ENCODE measurements at regions not wholly inside any gene's neighbourhood (a gene's known extent, or its start where the extent isn't known, plus 50 kb on each side); places are given as distances from the start of the nearest gene placed in this dataset.

DNA sequence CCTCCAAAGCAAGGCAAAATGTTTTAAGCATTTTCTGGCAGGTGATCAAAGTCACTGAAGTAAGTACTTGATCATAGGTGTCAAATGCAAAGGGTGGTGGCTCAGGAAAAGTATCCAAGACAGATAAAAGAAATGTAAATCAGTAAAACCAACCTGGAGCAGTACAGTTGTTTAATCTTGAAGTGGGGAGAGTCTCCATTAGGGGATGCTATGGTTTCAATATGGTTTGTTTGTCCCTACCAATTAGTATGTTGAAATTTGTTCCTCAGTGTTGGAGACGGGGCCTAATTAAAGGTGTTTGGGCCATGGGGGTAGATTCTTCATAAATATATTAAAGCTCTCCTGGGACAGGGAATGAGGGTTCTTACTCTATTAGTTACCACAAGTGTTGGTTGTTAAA lies 1781.7 kb upstream of the PRR20A start:
- H3K9me3 Mint-ChIP-seq: peaks cover 11% of the 10 kb centered on the region
- ATAC-seq (replicated peaks; ENCODE audit: extremely low read depth, poor library complexity, severe bottlenecking) (no peak), DNase-seq (ENCODE audit: low spot score in 2 of 2) (no peak)
- H3K27ac Mint-ChIP-seq (ENCODE audit: low read depth): no peak overlapping the region
- peaks cover 2% of the 10 kb centered on the region for H3K36me3 Mint-ChIP-seq (ENCODE audit: insufficient read depth)
- no peaks in the 10 kb centered on the region for H3K4me1 Mint-ChIP-seq
- H3K27me3 Mint-ChIP-seq: no peaks in the 10 kb centered on the region
- H3K4me3 Mint-ChIP-seq: no peak overlapping the region

DNA sequence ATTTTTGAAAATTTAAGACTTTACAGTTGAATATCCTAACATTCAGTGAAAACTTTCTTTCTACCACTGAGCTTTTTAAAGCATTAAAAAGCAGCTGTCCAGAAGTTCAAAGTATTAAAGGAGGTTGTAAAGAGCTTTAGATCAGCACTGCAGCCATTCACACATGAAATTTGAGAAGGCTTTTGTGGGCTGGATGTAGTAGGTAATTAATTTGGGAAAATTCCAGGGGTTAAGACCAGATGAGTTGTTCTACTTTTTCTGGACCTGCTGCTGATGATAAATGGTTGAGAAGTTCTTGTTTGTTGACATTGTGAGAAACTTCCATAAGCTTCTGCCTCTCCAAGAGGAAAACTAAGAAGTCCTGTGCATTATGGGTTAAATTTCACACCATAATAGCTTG lies 1779.6 kb upstream of the PRR20A start:
- no peak overlapping the region for H3K4me3 Mint-ChIP-seq
- ATAC-seq (replicated peaks; ENCODE audit: extremely low read depth, poor library complexity, severe bottlenecking): no peak
- no peaks in the 10 kb centered on the region for H3K27me3 Mint-ChIP-seq
- peaks cover 26% of the 10 kb centered on the region for H3K9me3 Mint-ChIP-seq
- H3K36me3 Mint-ChIP-seq (ENCODE audit: insufficient read depth): peaks cover 2% of the 10 kb centered on the region
- DNase-seq (ENCODE audit: low spot score in 2 of 2): no peak
- no peaks in the 10 kb centered on the region for H3K4me1 Mint-ChIP-seq
- H3K27ac Mint-ChIP-seq (ENCODE audit: low read depth): no peak overlapping the region

DNA sequence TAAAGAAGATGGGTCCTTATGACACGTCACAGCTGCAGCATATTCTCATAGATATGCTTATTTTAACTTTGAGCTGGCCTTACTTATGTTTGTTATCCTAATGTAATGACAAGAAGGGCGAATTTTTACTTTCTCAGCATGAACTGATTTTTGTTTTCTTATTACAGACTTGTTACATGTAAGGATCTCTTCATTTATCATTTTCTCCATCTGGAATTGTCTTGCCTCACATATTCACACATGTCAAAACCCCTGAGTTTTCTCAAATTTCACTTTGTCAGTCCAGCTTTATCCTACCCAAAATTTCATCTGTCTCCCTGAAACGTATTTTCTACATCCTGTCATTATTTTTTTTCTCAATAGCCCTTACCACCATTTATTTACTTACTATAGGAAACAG lies 1774.0 kb upstream of the PRR20A start:
- H3K4me3 Mint-ChIP-seq: no peak overlapping the region
- H3K4me1 Mint-ChIP-seq: no peaks in the 10 kb centered on the region
- H3K9me3 Mint-ChIP-seq: peaks cover 20% of the 10 kb centered on the region
- no peaks in the 10 kb centered on the region for H3K36me3 Mint-ChIP-seq (ENCODE audit: insufficient read depth)
- DNase-seq (ENCODE audit: low spot score in 2 of 2) (no peak), ATAC-seq (replicated peaks; ENCODE audit: extremely low read depth, poor library complexity, severe bottlenecking) (no peak)
- no peaks in the 10 kb centered on the region for H3K27me3 Mint-ChIP-seq
- H3K27ac Mint-ChIP-seq (ENCODE audit: low read depth): no peak overlapping the region

GRCh38 chr13:55394470-55394869 lies 1746.2 kb upstream of the PRR20A start:
- Mint-ChIP-seq H3K36me3 (ENCODE audit: insufficient read depth) (no peaks in the 10 kb centered on the region), H3K9me3 (peaks cover 12% of the 10 kb centered on the region), H3K27ac (ENCODE audit: low read depth) (no peak overlapping the region), H3K4me3 (no peak overlapping the region), H3K27me3 (no peaks in the 10 kb centered on the region), H3K4me1 (no peaks in the 10 kb centered on the region)
- no peak for DNase-seq (ENCODE audit: low spot score in 2 of 2)
- ATAC-seq (replicated peaks; ENCODE audit: extremely low read depth, poor library complexity, severe bottlenecking): no peak

DNA sequence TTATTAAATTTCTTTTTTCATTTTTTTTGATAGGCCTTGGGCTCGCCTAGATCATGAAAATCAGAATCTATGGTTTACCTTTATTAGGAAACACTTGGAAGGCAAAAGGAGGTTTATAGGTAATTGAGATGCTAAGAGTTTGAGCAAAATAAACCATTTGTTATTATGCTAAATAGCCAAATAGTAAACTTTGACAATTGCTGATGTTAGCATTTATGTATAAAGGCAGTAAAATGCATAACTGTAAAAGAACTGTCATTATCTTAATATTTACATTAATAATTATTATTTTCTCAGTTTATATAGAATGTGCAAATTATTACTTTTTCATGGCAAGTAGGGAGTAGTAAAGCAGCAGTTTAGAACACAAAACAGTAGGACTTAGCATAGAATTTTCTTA lies 1737.8 kb upstream of the PRR20A start:
- ATAC-seq (replicated peaks; ENCODE audit: extremely low read depth, poor library complexity, severe bottlenecking) (no peak), DNase-seq (ENCODE audit: low spot score in 2 of 2) (no peak)
- H3K27ac Mint-ChIP-seq (ENCODE audit: low read depth): no peak overlapping the region
- H3K9me3 Mint-ChIP-seq: peaks cover 19% of the 10 kb centered on the region
- H3K27me3 Mint-ChIP-seq: no peaks in the 10 kb centered on the region
- no peak overlapping the region for H3K4me3 Mint-ChIP-seq
- no peaks in the 10 kb centered on the region for H3K36me3 Mint-ChIP-seq (ENCODE audit: insufficient read depth)
- no peaks in the 10 kb centered on the region for H3K4me1 Mint-ChIP-seq

- Mint-ChIP-seq H3K27ac (ENCODE audit: low read depth) (no peak overlapping the region), H3K4me3 (no peak overlapping the region), H3K9me3 (peaks cover 19% of the 10 kb centered on the region), H3K4me1 (no peaks in the 10 kb centered on the region), H3K27me3 (no peaks in the 10 kb centered on the region), H3K36me3 (ENCODE audit: insufficient read depth) (no peaks in the 10 kb centered on the region)
- no peak for DNase-seq (ENCODE audit: low spot score in 2 of 2)
- no peak for ATAC-seq (replicated peaks; ENCODE audit: extremely low read depth, poor library complexity, severe bottlenecking)
Measured at GRCh38 chr13:55403887-55404487, 1736.7 kb upstream of the PRR20A start.

- no peaks in the 10 kb centered on the region for H3K27me3 Mint-ChIP-seq
- H3K36me3 Mint-ChIP-seq (ENCODE audit: insufficient read depth): no peaks in the 10 kb centered on the region
- H3K9me3 Mint-ChIP-seq: peaks cover 22% of the 10 kb centered on the region
- no peak for DNase-seq (ENCODE audit: low spot score in 2 of 2)
- no peak overlapping the region for H3K27ac Mint-ChIP-seq (ENCODE audit: low read depth)
- no peak overlapping the region for H3K4me3 Mint-ChIP-seq
- no peaks in the 10 kb centered on the region for H3K4me1 Mint-ChIP-seq
- no peak for ATAC-seq (replicated peaks; ENCODE audit: extremely low read depth, poor library complexity, severe bottlenecking)
Measured at GRCh38 chr13:55410398-55411330, 1730.1 kb upstream of the PRR20A start.

GRCh38 chr13:55418095-55418494 lies 1722.6 kb upstream of the PRR20A start:
- peaks cover 6% of the 10 kb centered on the region for H3K9me3 Mint-ChIP-seq
- H3K36me3 Mint-ChIP-seq (ENCODE audit: insufficient read depth): no peaks in the 10 kb centered on the region
- H3K27ac Mint-ChIP-seq (ENCODE audit: low read depth): no peak overlapping the region
- no peaks in the 10 kb centered on the region for H3K27me3 Mint-ChIP-seq
- H3K4me1 Mint-ChIP-seq: no peaks in the 10 kb centered on the region
- H3K4me3 Mint-ChIP-seq: no peak overlapping the region
- ATAC-seq (replicated peaks; ENCODE audit: extremely low read depth, poor library complexity, severe bottlenecking) (no peak), DNase-seq (ENCODE audit: low spot score in 2 of 2) (no peak)

DNA sequence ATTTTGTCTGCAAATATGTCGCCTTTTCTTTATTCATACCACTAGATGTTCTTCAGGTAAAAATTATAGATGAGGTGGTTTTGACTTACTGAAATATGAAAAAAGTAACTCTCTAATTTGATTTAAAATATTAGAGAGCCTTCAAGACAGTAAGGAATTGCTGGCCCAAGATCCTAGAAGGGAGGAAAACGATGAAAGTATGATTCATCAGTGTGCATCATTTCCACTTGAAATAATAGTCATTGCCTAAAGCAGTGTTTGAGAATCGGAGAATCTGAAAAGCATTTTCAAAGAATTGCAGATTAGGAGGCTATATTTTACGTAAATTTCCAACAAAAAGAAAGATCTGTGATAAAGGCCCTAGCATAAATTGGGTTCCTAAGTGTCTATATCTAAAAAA lies 1707.9 kb upstream of the PRR20A start:
- ATAC-seq (replicated peaks; ENCODE audit: extremely low read depth, poor library complexity, severe bottlenecking) (no peak), DNase-seq (ENCODE audit: low spot score in 2 of 2) (no peak)
- peaks cover 19% of the 10 kb centered on the region for H3K9me3 Mint-ChIP-seq
- H3K4me1 Mint-ChIP-seq: no peaks in the 10 kb centered on the region
- no peak overlapping the region for H3K27ac Mint-ChIP-seq (ENCODE audit: low read depth)
- H3K36me3 Mint-ChIP-seq (ENCODE audit: insufficient read depth): no peaks in the 10 kb centered on the region
- H3K4me3 Mint-ChIP-seq: no peak overlapping the region
- H3K27me3 Mint-ChIP-seq: no peaks in the 10 kb centered on the region

- DNase-seq (ENCODE audit: low spot score in 2 of 2) (no peak), ATAC-seq (replicated peaks; ENCODE audit: extremely low read depth, poor library complexity, severe bottlenecking) (no peak)
- Mint-ChIP-seq H3K4me1 (no peaks in the 10 kb centered on the region), H3K9me3 (peaks cover 27% of the 10 kb centered on the region), H3K27ac (ENCODE audit: low read depth) (no peak overlapping the region), H3K27me3 (no peaks in the 10 kb centered on the region), H3K4me3 (no peak overlapping the region), H3K36me3 (ENCODE audit: insufficient read depth) (no peaks in the 10 kb centered on the region)
Measured at GRCh38 chr13:55437162-55437561, 1703.6 kb upstream of the PRR20A start.

DNA sequence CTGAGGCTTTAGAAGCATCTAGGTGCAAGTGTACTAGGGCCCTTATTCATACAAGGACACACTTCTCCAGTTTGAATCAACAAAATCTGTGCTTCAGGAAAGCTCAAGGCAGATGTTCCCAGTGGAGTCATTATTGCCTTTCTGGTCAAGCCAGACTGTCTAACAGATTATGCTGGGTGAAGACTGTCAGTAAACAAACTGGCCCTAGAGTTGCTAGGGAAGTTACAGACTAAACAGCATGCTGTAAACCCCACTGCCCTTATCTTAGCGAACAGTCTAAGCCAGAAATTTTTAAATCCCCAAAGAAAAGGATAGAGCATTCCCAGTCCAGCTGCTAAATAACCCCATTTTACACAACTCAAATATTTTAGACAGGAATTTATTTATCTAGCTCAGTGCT lies 1701.3 kb upstream of the PRR20A start:
- Mint-ChIP-seq H3K36me3 (ENCODE audit: insufficient read depth) (no peaks in the 10 kb centered on the region), H3K27me3 (no peaks in the 10 kb centered on the region), H3K9me3 (peaks cover 27% of the 10 kb centered on the region), H3K4me3 (no peak overlapping the region), H3K27ac (ENCODE audit: low read depth) (no peak overlapping the region), H3K4me1 (no peaks in the 10 kb centered on the region)
- ATAC-seq (replicated peaks; ENCODE audit: extremely low read depth, poor library complexity, severe bottlenecking) (no peak), DNase-seq (ENCODE audit: low spot score in 2 of 2) (no peak)

GRCh38 chr13:55440465-55441085 lies 1700.1 kb upstream of the PRR20A start:
- H3K4me3 Mint-ChIP-seq: no peak overlapping the region
- H3K27me3 Mint-ChIP-seq: no peaks in the 10 kb centered on the region
- peaks cover 24% of the 10 kb centered on the region for H3K9me3 Mint-ChIP-seq
- H3K27ac Mint-ChIP-seq (ENCODE audit: low read depth): no peak overlapping the region
- H3K36me3 Mint-ChIP-seq (ENCODE audit: insufficient read depth): no peaks in the 10 kb centered on the region
- ATAC-seq (replicated peaks; ENCODE audit: extremely low read depth, poor library complexity, severe bottlenecking) (no peak), DNase-seq (ENCODE audit: low spot score in 2 of 2) (no peak)
- H3K4me1 Mint-ChIP-seq: no peaks in the 10 kb centered on the region

- Mint-ChIP-seq H3K27ac (ENCODE audit: low read depth) (no peak overlapping the region), H3K27me3 (no peaks in the 10 kb centered on the region), H3K36me3 (ENCODE audit: insufficient read depth) (no peaks in the 10 kb centered on the region), H3K4me3 (no peak overlapping the region), H3K9me3 (peaks cover 22% of the 10 kb centered on the region), H3K4me1 (no peaks in the 10 kb centered on the region)
- DNase-seq (ENCODE audit: low spot score in 2 of 2): no peak
- no peak for ATAC-seq (replicated peaks; ENCODE audit: extremely low read depth, poor library complexity, severe bottlenecking)
Measured at GRCh38 chr13:55464222-55464621, 1676.5 kb upstream of the PRR20A start.

All from central memory CD8-positive, alpha-beta T cell (primary cell).